ENCODE measurements at regions not wholly inside any gene's neighbourhood (a gene's known extent, or its start where the extent isn't known, plus 50 kb on each side); places are given as distances from the start of the nearest gene placed in this dataset.

GRCh38 chr4:114318309-114318708, 280.3 kb upstream of the UGT8 start:
- TF ChIP-seq SP1 (CRISPR knock-in tag; conservative IDR thresholded peaks at IDR 0.05) (no peak), KAT7 (CRISPR knock-in tag; IDR thresholded peaks at IDR 0.05; ENCODE audit: borderline replicate concordance) (no peak)
- TF ChIP-seq, protein P1, sequence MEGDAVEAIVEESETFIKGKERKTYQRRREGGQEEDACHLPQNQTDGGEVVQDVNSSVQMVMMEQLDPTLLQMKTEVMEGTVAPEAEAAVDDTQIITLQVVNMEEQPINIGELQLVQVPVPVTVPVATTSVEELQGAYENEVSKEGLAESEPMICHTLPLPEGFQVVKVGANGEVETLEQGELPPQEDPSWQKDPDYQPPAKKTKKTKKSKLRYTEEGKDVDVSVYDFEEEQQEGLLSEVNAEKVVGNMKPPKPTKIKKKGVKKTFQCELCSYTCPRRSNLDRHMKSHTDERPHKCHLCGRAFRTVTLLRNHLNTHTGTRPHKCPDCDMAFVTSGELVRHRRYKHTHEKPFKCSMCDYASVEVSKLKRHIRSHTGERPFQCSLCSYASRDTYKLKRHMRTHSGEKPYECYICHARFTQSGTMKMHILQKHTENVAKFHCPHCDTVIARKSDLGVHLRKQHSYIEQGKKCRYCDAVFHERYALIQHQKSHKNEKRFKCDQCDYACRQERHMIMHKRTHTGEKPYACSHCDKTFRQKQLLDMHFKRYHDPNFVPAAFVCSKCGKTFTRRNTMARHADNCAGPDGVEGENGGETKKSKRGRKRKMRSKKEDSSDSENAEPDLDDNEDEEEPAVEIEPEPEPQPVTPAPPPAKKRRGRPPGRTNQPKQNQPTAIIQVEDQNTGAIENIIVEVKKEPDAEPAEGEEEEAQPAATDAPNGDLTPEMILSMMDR (IDR thresholded peaks at IDR 0.05), result no peak

All from WTC11 (cell line).